AML-193 (cell line): ENCODE measurements at regions not wholly inside any gene's neighbourhood (a gene's known extent, or its start where the extent isn't known, plus 50 kb on each side); places are given as distances from the start of the nearest gene placed in this dataset.

Experiments
- DNase-seq, 2 experiments: peaks; one replicate each; lab custom pipeline; 2025; lab: John Stamatoyannopoulos, UW

DNA sequence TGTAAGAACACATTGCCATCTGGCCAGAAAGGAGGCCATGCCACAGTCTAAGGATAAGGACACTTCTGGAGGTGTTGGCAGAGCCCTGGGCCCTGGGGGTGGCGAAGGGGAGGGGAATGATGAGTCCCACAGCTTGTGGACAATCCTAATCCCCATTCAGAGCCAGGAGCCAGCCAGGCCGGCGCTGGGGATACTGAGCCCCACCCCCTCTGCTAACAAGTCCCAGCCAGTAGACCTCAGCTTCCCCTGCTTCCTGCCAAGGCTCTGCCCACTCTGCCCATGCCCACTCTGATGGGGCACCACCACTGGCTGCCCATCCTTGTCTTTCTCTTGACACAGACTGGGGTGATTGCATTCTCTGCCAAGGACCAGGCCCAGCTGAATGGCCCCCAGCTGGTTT lies 71.9 kb downstream of the NAV1 start:
- no peak for DNase-seq

- DNase-seq, result no peak
Observed at GRCh38 chr1:201612645-201613044, 73.7 kb downstream of the NAV1 start.

GRCh38 chr1:201614262-201615015 lies 75.5 kb downstream of the NAV1 start:
- DNase-seq, result no peak

DNA sequence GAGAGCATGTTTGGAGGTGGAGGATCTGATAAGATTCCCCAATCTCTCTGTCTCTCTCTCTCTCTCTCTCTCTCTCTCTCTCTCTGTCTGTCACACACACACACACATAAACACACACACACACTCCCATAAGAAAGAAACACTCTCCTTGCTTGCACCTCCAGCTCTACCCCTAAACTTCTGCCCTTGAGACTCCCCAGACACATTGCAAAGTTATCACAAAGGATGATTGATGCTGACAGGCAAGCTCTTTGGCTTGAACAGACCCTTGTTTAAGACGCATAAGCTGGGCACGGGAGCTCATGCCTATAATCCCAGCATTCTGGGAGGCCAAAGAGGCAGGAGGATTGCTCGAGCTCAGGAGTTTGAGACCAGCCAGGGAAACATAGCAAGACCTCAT lies 78.2 kb downstream of the NAV1 start:
- no peak for DNase-seq

DNA sequence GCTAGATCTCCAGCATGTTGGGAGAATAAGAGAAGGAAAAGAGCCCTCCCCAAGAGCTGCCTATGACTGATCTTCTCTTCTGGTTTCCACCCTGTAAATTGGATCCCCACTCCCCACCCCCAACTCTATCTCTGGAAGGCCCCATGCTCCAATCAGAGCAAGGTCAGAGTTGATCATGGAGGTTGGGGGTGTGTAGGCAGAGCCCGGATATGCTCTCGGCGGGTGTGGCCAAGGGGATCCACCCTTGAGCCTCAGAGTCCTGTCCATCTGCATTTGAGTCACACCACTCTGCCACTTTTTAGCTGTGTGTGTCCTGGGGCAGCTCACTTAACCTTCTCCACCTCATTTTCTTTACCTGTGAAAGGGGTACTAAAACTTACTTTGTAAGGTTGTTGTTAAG lies 79.5 kb downstream of the NAV1 start:
- no peak for DNase-seq

DNA sequence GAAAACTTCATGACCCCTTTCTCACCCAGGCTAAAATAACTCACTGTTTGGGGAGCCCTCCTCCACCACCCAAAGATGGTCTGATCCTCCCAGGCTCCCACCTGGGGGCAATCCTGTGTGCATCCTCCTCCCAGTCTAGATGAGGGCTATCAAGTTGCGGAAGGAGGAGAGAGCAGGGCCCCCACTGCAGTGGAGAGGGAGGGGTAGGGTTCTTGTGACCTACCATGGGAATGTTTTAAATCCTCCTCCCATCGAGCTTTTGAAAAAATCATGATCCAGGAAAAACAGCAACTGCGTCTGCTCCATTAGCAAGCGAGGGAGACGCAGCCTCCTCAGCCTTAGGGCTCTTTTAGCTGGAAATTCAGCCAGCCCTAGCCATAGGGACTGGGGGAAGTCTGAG lies 80.0 kb downstream of the NAV1 start:
- no peak for DNase-seq

DNA sequence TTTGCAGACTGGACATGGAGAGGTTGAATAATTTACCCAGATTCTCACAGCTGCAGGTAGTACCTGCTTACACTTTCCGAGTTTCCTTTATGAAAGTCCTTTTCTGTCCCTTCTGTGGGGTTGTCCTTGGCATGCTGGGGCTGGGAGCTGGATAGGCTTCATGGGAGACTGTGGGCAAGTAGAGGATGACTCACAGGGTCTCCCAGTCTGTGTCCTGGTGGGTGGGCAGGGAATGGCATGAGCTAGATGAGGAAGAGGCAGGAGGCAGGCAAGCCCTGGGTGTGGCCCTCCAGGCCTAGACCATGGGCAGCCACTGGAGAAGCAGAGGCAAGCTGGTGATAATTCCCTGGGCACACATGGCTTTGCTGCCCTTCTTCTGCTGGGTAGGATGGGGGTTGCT lies 80.6 kb downstream of the NAV1 start:
- DNase-seq, result no peak

- DNase-seq, result no peak
Observed at GRCh38 chr1:201622353-201622752, 83.4 kb downstream of the NAV1 start.

GRCh38 chr1:201622824-201623223 lies 83.9 kb downstream of the NAV1 start:
- DNase-seq, result no peak

DNA sequence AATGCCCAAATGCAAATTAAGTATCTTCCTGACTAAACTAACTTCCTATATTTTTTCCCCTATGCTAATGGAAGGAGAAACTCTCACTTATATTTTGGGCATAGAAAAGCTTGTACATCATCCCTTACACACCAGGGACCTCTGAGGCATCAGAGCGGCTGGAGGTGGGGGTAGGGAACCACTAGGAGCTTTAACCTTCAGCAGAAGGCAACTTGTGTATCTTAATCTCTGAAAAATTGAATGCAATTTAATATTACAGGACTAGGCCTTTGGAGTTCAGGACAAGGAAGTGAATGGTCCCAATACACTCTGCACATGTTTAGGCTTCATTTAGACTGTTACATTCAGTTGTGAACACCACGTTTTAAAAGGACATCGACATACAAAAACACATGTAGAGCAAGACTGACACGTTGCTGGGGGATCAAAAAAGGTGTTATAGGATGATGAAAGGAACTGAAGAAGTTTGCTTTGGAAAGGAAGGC lies 85.9 kb downstream of the NAV1 start:
- no peak for DNase-seq

DNA sequence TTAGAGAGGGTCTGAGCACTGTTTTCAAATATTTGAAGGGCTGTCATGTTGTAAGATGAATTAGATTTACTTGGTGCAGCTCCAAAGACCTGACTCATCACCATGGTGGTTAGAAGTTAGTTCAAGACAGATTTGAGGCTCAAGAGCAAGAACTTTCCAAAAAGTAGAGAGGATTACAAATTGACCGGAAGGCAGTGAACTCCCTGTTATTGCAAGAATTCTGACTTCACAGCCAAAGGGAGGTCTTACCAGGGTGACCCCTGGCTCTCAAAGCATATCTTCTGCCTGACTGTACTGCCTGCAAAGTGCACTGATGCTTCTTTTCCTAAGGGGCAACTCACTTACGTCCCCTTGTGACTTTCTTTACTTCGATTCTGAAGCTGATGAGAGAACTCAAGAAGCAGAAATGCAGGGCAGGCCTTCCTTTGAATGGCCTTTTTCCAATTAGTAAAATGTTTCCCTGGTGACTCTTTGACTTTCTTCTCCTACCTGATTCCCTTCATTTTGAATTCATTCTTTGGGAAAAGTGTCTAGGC lies 86.4 kb downstream of the NAV1 start:
- DNase-seq, result no peak

GRCh38 chr1:201625851-201626251 lies 86.9 kb downstream of the NAV1 start:
- no peak for DNase-seq

- no peak for DNase-seq
Observed at GRCh38 chr1:201626629-201627275, 87.8 kb downstream of the NAV1 start.

- no peak for DNase-seq
Observed at GRCh38 chr1:201628490-201628889, 89.6 kb downstream of the NAV1 start.

GRCh38 chr1:201630582-201630981 lies 91.7 kb downstream of the NAV1 start:
- DNase-seq, result no peak

- DNase-seq, result no peak
Observed at GRCh38 chr1:201631037-201631436, 92.1 kb downstream of the NAV1 start.

DNA sequence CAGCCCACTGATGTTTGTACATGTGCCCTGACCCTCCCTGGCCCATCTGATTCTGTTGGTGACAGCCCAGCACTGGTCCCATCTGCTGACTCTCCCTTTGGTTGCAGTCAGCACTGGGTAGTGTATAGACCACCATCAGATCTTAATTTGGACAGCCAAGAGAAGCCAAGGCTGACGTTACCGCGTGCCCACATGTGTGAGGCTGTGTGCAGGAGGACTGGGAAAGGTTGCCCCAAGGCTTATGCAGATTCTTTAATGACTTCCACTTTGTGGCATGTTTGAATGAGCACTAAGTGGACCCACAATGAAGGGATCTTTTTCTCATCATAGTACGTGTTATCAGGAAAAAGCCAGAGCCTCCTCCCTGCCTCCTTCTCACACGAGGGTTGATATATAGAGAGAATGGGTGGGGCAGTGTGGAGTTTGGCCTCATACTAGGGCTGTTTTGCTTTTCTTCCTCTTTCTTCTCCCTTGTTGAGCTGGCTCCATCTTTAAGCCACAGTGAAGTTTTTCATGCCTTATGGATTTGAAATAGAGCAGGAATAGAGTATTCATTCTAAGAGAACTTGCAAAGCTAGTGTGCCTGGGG lies 93.5 kb downstream of the NAV1 start:
- DNase-seq, result no peak

- DNase-seq, result no peak
Observed at GRCh38 chr1:201633297-201633696, 94.4 kb downstream of the NAV1 start.

GRCh38 chr1:201633811-201634210 lies 94.9 kb downstream of the NAV1 start:
- DNase-seq, result no peak

- DNase-seq, result no peak
Observed at GRCh38 chr1:201634261-201634660, 95.3 kb downstream of the NAV1 start.

DNA sequence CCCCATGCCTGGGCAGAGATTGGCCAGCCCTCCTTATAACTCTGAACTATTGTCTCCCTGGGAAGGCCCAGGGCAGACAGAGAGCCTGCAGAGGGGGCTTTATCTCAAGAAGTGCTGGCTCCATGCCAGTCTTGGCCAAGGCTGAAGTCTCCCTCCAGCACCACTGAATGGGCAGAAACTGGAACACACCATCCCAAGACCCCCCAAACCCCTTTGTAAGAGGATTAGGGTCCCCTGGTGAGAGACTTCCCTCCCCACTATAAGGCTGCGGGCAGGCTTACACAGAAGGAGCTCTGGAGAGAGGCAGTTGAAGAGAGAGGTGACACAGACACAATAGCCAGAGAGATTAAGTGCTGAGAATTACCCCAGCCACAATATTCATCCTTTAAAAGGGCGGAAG lies 97.2 kb downstream of the NAV1 start:
- no peak for DNase-seq

GRCh38 chr1:201636510-201636971 lies 97.6 kb downstream of the NAV1 start:
- DNase-seq, result no peak
